Fibroblast of lung (primary cell): ENCODE measurements at regions not wholly inside any gene's neighbourhood (a gene's known extent, or its start where the extent isn't known, plus 50 kb on each side); places are given as distances from the start of the nearest gene placed in this dataset.

Source experiments
- DNase-seq, 2 donors: peaks; one replicate each; pipeline versions ENCODE4 v3.0.0 to v3.0.0-alpha.2; 2010; ENCODE audit warnings: low read depth in 2 of 2
- H2AFZ ChIP-seq: 2 replicates; pipeline ENCODE4 v1.5.1; 2012; ENCODE audit warnings: low read length, control low read depth, inconsistent platforms
- H3K27ac ChIP-seq: 2 replicates; pipeline ENCODE4 v1.5.1; 2011; ENCODE audit warnings: low read length, control low read depth; ENCODE audit not compliant: insufficient read depth
- H3K27me3 ChIP-seq: 2 replicates; pipeline ENCODE4 v1.5.1; 2011; ENCODE audit warnings: mild to moderate bottlenecking, low read length; ENCODE audit not compliant: control insufficient read depth, insufficient read depth
- H3K36me3 ChIP-seq: 2 replicates; pipeline ENCODE4 v1.5.1; 2011; ENCODE audit warnings: low read length; ENCODE audit not compliant: control insufficient read depth, insufficient read depth
- H3K4me1 ChIP-seq: 2 replicates; pipeline ENCODE4 v1.5.1; 2011; ENCODE audit warnings: low read length; ENCODE audit not compliant: control insufficient read depth, insufficient read depth; ENCODE audit errors: extremely low read depth
- H3K4me2 ChIP-seq: 2 replicates; pipeline ENCODE4 v1.5.1; 2011; ENCODE audit warnings: low read length, control low read depth; ENCODE audit not compliant: insufficient read depth; ENCODE audit errors: extremely low read depth
- H3K4me3 ChIP-seq, 4 experiments: fragments of 200-600 bp in 1 of 4; sonication (generic) in 1 of 4; replicated peaks in 1 of 4; 2 replicates each; pipeline ENCODE4 v1.5.1; 2011 to 2016; ENCODE audit warnings: low read length in 4 of 4, low read depth in 3 of 4, mild to moderate bottlenecking in 3 of 4, control low read depth in 2 of 4, inconsistent platforms in 1 of 4, mixed read lengths in 1 of 4; ENCODE audit not compliant: insufficient read depth in 1 of 4; ENCODE audit errors: control extremely low read depth in 1 of 4
- H3K79me2 ChIP-seq: 2 replicates; pipeline ENCODE4 v1.5.1; 2012; ENCODE audit warnings: mild to moderate bottlenecking, low read length, inconsistent platforms; ENCODE audit not compliant: control insufficient read depth, insufficient read depth
- H3K9ac ChIP-seq: 2 replicates; pipeline ENCODE4 v1.5.1; 2011; ENCODE audit warnings: mild to moderate bottlenecking, low read length, control low read depth; ENCODE audit not compliant: insufficient read depth
- H3K9me3 ChIP-seq: 2 replicates; pipeline ENCODE4 v1.5.1; 2012; ENCODE audit warnings: low read depth, low read length; ENCODE audit not compliant: control insufficient read depth, insufficient read depth
- H4K20me1 ChIP-seq: 2 replicates; pipeline ENCODE4 v1.5.1; 2011; ENCODE audit warnings: low read length; ENCODE audit not compliant: control insufficient read depth, insufficient read depth; ENCODE audit errors: extremely low read depth
- EZH2 ChIP-seq: IDR thresholded peaks from 2 replicates; pipeline ENCODE4 v1.5.1; 2012; ENCODE audit warnings: low read length, control low read depth, mild to moderate bottlenecking; ENCODE audit errors: missing control alignments
- TF ChIP-seq, protein P1 (sequence below), 2 donors: IDR thresholded peaks in 1 of 2; conservative IDR thresholded peaks in 1 of 2; 1 replicate in 1 of 2; 2 replicates in 1 of 2; pipeline ENCODE4 v1.5.1; 2011 to 2012; ENCODE audit warnings: low read length in 2 of 2, control low read depth in 1 of 2, inconsistent platforms in 1 of 2, low read depth in 1 of 2, mild to moderate bottlenecking in 1 of 2

- no peak overlapping the region for H3K4me2 ChIP-seq
- no peak for TF ChIP-seq EZH2
- TF ChIP-seq, protein P1, sequence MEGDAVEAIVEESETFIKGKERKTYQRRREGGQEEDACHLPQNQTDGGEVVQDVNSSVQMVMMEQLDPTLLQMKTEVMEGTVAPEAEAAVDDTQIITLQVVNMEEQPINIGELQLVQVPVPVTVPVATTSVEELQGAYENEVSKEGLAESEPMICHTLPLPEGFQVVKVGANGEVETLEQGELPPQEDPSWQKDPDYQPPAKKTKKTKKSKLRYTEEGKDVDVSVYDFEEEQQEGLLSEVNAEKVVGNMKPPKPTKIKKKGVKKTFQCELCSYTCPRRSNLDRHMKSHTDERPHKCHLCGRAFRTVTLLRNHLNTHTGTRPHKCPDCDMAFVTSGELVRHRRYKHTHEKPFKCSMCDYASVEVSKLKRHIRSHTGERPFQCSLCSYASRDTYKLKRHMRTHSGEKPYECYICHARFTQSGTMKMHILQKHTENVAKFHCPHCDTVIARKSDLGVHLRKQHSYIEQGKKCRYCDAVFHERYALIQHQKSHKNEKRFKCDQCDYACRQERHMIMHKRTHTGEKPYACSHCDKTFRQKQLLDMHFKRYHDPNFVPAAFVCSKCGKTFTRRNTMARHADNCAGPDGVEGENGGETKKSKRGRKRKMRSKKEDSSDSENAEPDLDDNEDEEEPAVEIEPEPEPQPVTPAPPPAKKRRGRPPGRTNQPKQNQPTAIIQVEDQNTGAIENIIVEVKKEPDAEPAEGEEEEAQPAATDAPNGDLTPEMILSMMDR (conservative IDR thresholded peaks at IDR 0.05 in 1 of 2, IDR thresholded peaks at IDR 0.05 in 1 of 2; ENCODE audit: low read depth in 1 of 2, low read length in 2 of 2) = no peak
- H3K9me3 ChIP-seq = no peaks in the 10 kb centered on the region
- H3K27ac ChIP-seq = no peak overlapping the region
- H3K27me3 ChIP-seq = no peaks in the 10 kb centered on the region
- no peaks in the 10 kb centered on the region for H3K36me3 ChIP-seq
- H2AFZ ChIP-seq = no peak overlapping the region
- H3K4me1 ChIP-seq = no peaks in the 10 kb centered on the region
- no peak for DNase-seq
- H3K9ac ChIP-seq = no peak overlapping the region
- no peak overlapping the region for H3K4me3 ChIP-seq
- H4K20me1 ChIP-seq = no peaks in the 10 kb centered on the region
- no peaks in the 10 kb centered on the region for H3K79me2 ChIP-seq
These were observed 69.4 kb downstream of the TENT5A start for GRCh38 chr6:81682858-81683620.

- TF ChIP-seq, protein P1 (conservative IDR thresholded peaks at IDR 0.05 in 1 of 2, IDR thresholded peaks at IDR 0.05 in 1 of 2; ENCODE audit: low read depth in 1 of 2, low read length in 2 of 2) = no peak
- no peak for TF ChIP-seq EZH2
- DNase-seq = peak in 1 of 2 donors; percentile 1
- Histone ChIP-seq H3K4me3 (no peak overlapping the region), H3K9ac (no peak overlapping the region), H3K4me1 (no peaks in the 10 kb centered on the region), H3K27me3 (no peaks in the 10 kb centered on the region), H4K20me1 (no peaks in the 10 kb centered on the region), H3K27ac (no peak overlapping the region), H3K9me3 (no peaks in the 10 kb centered on the region), H3K79me2 (no peaks in the 10 kb centered on the region), H3K36me3 (no peaks in the 10 kb centered on the region), H3K4me2 (no peak overlapping the region), H2AFZ (no peak overlapping the region)
These were observed 70.2 kb downstream of the TENT5A start for GRCh38 chr6:81682235-81682795.

GRCh38 chr6:81669445-81669844, 83.0 kb downstream of the TENT5A start:
- no peak for DNase-seq
- Histone ChIP-seq H3K4me3 (no peak overlapping the region), H3K27ac (no peak overlapping the region), H3K4me2 (no peak overlapping the region), H2AFZ (no peak overlapping the region), H3K9ac (no peak overlapping the region), H3K4me1 (no peaks in the 10 kb centered on the region), H3K9me3 (no peaks in the 10 kb centered on the region), H3K79me2 (no peaks in the 10 kb centered on the region), H3K27me3 (no peaks in the 10 kb centered on the region), H4K20me1 (no peaks in the 10 kb centered on the region), H3K36me3 (no peaks in the 10 kb centered on the region)
- no peak for TF ChIP-seq EZH2
- TF ChIP-seq, protein P1 (conservative IDR thresholded peaks at IDR 0.05 in 1 of 2, IDR thresholded peaks at IDR 0.05 in 1 of 2; ENCODE audit: low read depth in 1 of 2, low read length in 2 of 2) = no peak
